Muscle layer of colon (tissue), 2 donors: ENCODE measurements at regions not wholly inside any gene's neighbourhood (a gene's known extent, or its start where the extent isn't known, plus 50 kb on each side); places are given as distances from the start of the nearest gene placed in this dataset.

Experiments
- H3K27ac ChIP-seq: one replicate; pipeline ENCODE4 v1.7.0; 2013; ENCODE audit warnings: low read depth, mild to moderate bottlenecking, low read length, moderate library complexity
- H3K27me3 ChIP-seq, 2 donors: one replicate each; pipeline ENCODE4 v1.7.0; 2013; ENCODE audit warnings: low read length in 2 of 2, mild to moderate bottlenecking in 2 of 2; ENCODE audit not compliant: insufficient read depth in 2 of 2, control insufficient read depth in 1 of 2
- H3K36me3 ChIP-seq: one replicate; pipeline ENCODE4 v1.7.0; 2013; ENCODE audit warnings: mild to moderate bottlenecking, low read length; ENCODE audit not compliant: insufficient read depth
- H3K4me1 ChIP-seq: one replicate; pipeline ENCODE4 v1.7.0; 2013; ENCODE audit warnings: mild to moderate bottlenecking, low read length; ENCODE audit not compliant: insufficient read depth
- H3K4me3 ChIP-seq, 2 donors: one replicate each; pipeline ENCODE4 v1.7.0; 2013; ENCODE audit warnings: low read length in 2 of 2, low read depth in 1 of 2, mild to moderate bottlenecking in 1 of 2, moderate library complexity in 1 of 2
- H3K9ac ChIP-seq: one replicate; pipeline ENCODE4 v1.7.0; 2013; ENCODE audit warnings: low read length
- H3K9me3 ChIP-seq: one replicate; pipeline ENCODE4 v1.7.0; 2013; ENCODE audit warnings: mild to moderate bottlenecking, low read length
- donor health status: abdominal sarcoma.
- donor health status: Adenocarcinoma of cecum.

DNA sequence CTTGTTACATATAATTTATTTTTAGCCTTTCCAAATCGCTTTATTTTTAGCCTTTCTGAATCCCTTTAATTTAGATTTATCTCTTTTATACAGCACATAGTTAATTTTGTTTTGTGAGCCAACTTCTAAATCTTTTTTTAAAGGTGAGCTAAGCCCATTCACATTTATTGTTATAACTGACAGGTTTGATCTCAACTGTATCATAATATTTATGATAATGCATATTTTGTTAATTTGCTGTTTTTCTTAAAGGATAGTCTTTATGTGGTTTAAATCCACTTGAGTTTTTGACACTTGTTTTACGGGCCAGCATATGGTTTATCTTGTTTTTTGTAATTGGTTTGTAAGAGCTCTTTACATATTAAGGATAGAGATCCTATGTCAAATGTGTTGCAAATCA is 177.8 kb upstream of the SMIM23 start:
- no peak overlapping the region for H3K4me3 ChIP-seq
- H3K9ac ChIP-seq = no peak overlapping the region
- no peak overlapping the region for H3K27ac ChIP-seq
- no peaks in the 10 kb centered on the region for H3K9me3 ChIP-seq
- no peaks in the 10 kb centered on the region for H3K27me3 ChIP-seq
- no peaks in the 10 kb centered on the region for H3K36me3 ChIP-seq
- no peaks in the 10 kb centered on the region for H3K4me1 ChIP-seq

DNA sequence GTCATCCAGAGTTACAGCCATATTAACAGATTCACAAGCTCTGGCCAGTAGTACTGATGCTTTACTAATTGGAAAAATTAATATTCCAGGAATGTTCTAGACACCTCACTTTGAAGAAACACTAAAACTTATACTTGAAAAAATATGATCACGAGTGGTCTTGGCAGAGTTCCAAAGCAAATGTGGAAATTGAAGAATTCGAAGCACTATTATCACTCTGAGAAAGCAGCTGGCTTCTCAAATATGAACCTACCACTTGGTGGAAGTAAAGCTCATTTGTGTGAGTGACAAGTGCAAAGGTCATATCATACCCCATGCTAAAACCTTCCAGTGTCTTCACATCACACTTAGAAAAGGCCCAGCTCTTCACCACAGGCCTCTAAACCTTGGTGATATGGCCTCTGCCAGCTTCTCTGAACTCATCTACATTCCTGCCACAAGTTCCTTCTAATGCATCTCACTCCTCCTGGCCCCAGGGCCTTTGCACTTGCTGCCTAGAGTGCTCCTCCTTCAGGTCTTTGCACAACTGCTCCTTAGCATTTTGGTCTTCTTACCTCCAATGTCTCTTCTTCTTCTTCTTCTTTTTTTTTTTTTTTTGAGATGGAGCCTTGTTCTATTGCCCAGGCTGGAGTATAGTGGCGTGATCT is 175.7 kb upstream of the SMIM23 start:
- Histone ChIP-seq H3K36me3 (no peaks in the 10 kb centered on the region), H3K9me3 (no peaks in the 10 kb centered on the region), H3K4me3 (no peak overlapping the region), H3K9ac (no peak overlapping the region), H3K27me3 (no peaks in the 10 kb centered on the region), H3K4me1 (no peaks in the 10 kb centered on the region), H3K27ac (no peak overlapping the region)

DNA sequence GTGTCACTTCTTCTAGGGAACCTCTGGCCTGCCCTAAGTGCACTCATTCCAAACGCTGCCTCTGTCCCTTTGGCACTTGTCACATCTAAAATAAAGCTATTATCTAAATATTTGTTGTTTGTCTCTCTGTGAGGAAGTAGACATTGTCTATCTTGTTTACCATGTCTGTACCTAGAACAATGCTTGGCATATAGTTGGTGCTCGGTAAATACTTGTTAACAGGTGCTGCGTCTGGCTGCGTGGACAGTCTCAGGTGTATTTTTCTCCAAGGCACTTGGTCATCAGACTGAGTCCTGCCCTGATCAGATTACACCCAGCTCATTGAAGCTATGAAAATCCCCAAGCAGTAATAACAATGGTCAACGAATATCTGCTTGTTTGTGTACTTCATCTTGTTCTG is 174.9 kb upstream of the SMIM23 start:
- Histone ChIP-seq H3K36me3 (no peaks in the 10 kb centered on the region), H3K27me3 (no peaks in the 10 kb centered on the region), H3K9me3 (no peaks in the 10 kb centered on the region), H3K27ac (no peak overlapping the region), H3K4me3 (no peak overlapping the region), H3K4me1 (no peaks in the 10 kb centered on the region), H3K9ac (no peak overlapping the region)

DNA sequence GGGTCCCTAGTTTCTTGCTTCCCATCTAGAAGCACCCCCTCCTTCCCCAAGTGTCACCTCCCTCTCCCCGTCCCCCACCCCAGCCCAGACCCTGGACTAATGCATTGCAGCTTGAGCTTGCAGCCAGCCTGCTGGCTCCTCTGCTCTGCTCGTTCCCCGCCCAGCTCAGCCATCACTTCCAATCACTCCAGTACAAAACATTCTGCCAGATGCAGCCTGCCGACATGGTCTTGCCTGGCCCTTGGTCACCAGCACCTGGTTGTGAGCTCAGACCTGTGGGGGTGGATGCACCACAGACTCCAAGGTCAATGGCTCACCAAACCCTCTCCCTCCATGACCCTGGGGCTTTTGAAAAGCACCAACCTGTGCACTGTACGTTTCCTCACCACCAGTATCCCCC is 172.9 kb upstream of the SMIM23 start:
- no peaks in the 10 kb centered on the region for H3K9me3 ChIP-seq
- H3K27me3 ChIP-seq = no peaks in the 10 kb centered on the region
- no peaks in the 10 kb centered on the region for H3K4me1 ChIP-seq
- H3K36me3 ChIP-seq = no peaks in the 10 kb centered on the region
- H3K9ac ChIP-seq = no peak overlapping the region
- no peak overlapping the region for H3K4me3 ChIP-seq
- H3K27ac ChIP-seq = no peak overlapping the region

DNA sequence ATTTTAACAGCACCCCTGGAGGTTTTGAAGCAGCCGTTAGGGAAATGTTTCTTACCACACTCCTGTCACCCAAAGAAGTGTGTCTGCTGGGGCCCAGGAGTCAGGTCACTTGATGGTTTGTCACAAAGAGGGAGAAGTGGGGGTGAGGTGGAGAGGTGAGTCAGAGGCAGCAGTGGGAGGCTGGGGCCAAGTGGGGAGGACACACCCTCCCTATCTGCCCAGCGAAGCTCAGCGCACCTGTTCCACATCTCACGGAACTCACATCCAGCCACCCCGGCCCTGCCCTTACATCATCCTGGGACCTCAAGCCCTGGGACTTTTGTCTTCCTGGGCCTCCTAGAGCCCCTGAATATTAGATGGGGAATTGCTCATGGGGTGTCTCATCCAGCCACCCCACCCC is 171.1 kb upstream of the SMIM23 start:
- Histone ChIP-seq H3K9ac (no peak overlapping the region), H3K27me3 (no peaks in the 10 kb centered on the region), H3K9me3 (no peaks in the 10 kb centered on the region), H3K4me3 (no peak overlapping the region), H3K4me1 (no peaks in the 10 kb centered on the region), H3K27ac (no peak overlapping the region), H3K36me3 (no peaks in the 10 kb centered on the region)

DNA sequence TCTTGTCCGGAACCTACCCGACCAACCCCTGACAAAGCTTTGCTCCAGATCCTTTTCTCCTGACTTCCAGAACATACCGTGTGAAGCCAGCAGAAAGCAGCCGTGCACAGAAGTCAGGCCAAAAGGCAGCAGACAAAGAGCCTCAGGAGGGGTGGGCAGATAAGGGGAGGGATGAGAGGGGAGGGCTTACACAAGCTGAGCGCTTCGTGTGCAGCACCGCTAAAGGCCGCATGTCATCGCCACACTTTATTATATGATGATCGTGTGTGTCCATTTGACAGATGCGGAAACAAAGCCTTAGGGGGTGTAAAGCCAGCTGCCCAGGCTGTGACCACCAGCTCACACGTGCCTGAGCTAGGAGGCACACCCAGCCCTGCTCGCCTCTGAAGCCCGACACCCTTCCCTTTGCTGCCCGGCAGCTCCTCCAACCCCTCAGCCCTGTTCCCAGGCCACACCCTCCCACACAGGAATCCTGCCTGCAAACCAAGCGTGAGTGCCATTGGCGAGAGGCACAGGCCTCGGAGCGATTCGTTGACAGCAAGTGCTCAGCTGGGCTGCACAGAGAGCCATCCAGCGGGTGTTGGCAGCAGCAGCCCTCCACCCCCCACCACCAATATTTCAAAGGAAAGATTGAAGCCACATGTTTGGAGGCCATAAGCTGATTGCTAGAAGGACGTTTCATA is 170.5 kb upstream of the SMIM23 start:
- Histone ChIP-seq H3K9ac (no peak overlapping the region), H3K4me1 (no peaks in the 10 kb centered on the region), H3K27me3 (no peaks in the 10 kb centered on the region), H3K36me3 (no peaks in the 10 kb centered on the region), H3K9me3 (no peaks in the 10 kb centered on the region), H3K4me3 (no peak overlapping the region), H3K27ac (no peak overlapping the region)

DNA sequence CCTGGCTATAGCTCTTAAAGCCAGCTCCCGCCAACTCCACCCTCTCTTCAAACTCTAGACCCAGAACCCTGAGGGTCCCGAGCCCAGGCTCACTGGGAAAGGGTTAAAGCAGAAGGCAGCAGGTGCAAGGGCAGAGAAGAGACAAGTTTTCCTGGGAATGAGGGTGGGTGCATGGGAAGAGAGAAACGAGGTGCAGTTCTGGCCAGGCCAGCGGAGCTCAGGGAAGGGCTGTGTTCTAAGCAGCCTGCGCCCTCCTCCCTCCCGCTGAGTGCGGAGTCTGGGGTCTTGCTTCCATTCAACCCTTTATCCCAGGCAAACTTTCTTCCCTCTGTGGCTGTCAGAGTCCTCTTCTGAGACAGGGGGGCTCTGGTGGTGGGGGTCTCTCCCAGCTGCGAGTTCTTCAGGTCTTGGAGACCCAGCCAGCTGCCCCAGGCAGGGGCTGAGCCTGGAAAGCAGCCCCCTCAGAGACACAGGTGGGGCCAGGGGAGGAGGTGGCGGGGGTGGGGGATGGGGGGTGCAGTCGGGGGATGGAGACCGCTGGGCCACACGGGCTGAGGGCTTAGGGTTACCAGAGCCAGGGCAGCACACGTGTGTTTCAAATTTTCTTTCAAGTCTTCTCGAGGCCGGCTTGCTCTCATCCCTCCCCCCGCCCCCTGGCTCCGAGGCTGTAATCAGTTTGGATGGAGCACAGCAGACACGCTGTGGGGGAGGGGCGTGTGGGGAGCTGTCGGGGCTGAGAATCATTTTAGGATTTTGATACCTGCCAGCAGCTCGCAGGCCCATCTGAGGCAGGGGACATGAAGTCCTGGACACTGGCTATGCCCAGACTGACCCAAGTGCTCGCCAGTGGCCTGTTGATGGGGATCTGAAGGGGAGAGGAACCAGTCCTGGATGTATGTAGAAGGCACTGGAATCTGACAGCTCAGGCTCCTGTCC is 169.6 kb upstream of the SMIM23 start:
- H3K9me3 ChIP-seq = no peaks in the 10 kb centered on the region
- H3K4me3 ChIP-seq = no peak overlapping the region
- H3K36me3 ChIP-seq = no peaks in the 10 kb centered on the region
- H3K27me3 ChIP-seq = no peaks in the 10 kb centered on the region
- H3K9ac ChIP-seq = no peak overlapping the region
- no peaks in the 10 kb centered on the region for H3K4me1 ChIP-seq
- H3K27ac ChIP-seq = no peak overlapping the region

DNA sequence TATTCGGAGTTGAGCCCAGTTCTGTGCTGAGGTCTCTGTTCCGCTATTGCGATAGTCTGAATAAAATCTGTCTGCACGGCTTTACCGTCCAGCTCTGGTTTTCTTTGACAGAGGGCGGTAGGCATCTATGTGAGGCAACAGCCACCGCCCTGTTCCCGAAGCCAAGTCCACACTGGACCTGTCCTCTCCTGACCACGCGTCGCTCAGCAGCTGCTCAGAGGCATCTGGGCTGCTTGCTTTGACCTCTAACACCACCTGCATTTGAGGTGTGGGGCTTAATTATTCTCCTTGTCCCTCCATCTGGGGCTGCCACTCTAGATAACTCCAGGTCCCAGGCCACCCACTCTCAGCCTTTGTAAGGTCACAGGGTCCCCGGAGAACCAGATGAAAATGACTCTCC is 168.4 kb upstream of the SMIM23 start:
- no peak overlapping the region for H3K4me3 ChIP-seq

DNA sequence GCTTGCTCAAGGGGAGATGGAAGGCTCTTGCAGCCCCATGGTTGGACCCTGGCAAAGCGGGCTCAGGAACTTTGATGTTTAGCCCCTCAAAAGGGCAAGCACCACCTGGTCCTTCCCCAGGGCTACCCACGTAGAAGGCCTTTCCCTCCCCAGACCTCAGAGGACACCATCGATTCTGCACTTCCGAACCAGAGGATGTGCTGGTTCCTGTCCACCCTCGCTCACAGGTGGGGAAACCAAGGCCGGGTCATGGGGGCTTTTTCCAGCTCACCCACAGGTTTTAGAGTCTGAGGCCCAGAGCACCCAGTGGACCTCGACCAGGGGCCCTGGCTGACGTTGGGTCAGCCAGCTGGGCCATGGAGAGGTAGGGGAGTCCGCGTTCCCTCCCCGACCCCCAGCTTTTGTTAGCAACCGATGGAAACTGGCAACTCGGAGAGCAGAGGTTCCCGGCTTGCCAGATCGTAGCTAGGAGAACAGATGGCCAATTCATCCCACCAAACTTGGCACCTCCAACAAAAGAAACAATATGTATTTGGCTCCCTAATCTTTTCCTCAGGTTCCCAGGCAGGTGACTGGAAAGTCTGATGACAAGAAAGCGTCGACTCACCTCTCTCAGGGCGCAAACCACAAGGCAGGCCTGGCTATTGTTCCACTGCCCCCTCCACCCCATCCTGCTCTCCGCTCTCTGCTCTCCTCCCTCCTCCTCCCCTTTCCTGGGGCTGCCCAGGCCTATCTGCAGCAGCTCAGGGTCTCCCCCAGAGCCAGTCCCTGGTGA is 167.6 kb upstream of the SMIM23 start:
- no peak overlapping the region for H3K4me3 ChIP-seq
- H3K9me3 ChIP-seq = no peaks in the 10 kb centered on the region
- H3K27me3 ChIP-seq = no peaks in the 10 kb centered on the region
- H3K9ac ChIP-seq = no peak overlapping the region
- no peak overlapping the region for H3K27ac ChIP-seq
- H3K36me3 ChIP-seq = no peaks in the 10 kb centered on the region
- no peaks in the 10 kb centered on the region for H3K4me1 ChIP-seq

More for the DNA sequence above, 168.4 kb upstream of the SMIM23 start:
- Histone ChIP-seq H3K27me3 (no peaks in the 10 kb centered on the region), H3K27ac (no peak overlapping the region), H3K9me3 (no peaks in the 10 kb centered on the region), H3K36me3 (no peaks in the 10 kb centered on the region), H3K9ac (no peak overlapping the region), H3K4me1 (no peaks in the 10 kb centered on the region)

DNA sequence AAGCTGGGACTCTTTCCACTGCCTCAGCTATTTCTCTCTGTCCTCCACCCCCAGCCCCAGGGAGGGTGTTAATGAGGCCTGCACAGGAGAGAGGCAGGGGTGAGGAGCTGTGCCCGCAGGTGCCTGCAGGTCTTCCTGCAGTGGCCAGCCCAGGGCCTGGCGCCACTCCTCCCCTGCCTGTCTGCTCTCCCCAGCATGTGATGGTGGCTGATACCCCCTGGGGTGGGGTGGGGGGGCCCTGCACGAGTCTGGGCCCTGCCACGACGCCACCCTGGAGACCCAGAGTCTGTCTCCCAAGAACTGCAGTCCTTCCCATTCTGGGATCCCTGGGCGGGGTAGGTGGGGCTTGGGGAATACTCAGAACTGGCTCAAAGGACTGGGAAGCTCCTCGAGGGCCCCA is 166.4 kb upstream of the SMIM23 start:
- H3K27me3 ChIP-seq = no peaks in the 10 kb centered on the region
- H3K4me1 ChIP-seq = no peaks in the 10 kb centered on the region

DNA sequence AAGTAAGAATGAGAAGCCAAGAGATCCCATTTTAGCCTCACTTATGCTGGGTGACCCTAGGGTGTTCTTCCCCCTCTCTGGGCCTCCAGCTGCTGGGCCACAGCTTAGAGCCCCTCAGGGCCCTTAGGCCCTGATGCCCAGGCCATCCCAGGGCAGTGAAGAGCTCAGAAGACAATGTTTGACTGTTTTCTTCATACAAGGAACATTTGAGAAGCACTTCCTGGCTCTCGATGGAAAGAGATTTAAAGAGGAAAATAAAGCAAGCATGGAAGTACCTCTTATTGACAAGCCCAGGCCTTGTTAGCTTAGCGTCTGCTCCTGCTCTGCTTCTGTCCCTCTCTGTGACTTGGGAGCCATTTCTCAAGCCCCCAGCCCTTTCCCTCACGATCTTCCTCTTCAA is 165.9 kb upstream of the SMIM23 start:
- Histone ChIP-seq H3K9me3 (no peaks in the 10 kb centered on the region), H3K9ac (no peak overlapping the region), H3K27me3 (no peaks in the 10 kb centered on the region), H3K27ac (no peak overlapping the region), H3K36me3 (no peaks in the 10 kb centered on the region), H3K4me1 (no peaks in the 10 kb centered on the region), H3K4me3 (no peak overlapping the region)

More for the DNA sequence above, 166.4 kb upstream of the SMIM23 start:
- Histone ChIP-seq H3K4me3 (no peak overlapping the region), H3K36me3 (no peaks in the 10 kb centered on the region), H3K9me3 (no peaks in the 10 kb centered on the region), H3K27ac (no peak overlapping the region), H3K9ac (no peak overlapping the region)
